ENCODE measurements at regions not wholly inside any gene's neighbourhood (a gene's known extent, or its start where the extent isn't known, plus 50 kb on each side); places are given as distances from the start of the nearest gene placed in this dataset.

DNA sequence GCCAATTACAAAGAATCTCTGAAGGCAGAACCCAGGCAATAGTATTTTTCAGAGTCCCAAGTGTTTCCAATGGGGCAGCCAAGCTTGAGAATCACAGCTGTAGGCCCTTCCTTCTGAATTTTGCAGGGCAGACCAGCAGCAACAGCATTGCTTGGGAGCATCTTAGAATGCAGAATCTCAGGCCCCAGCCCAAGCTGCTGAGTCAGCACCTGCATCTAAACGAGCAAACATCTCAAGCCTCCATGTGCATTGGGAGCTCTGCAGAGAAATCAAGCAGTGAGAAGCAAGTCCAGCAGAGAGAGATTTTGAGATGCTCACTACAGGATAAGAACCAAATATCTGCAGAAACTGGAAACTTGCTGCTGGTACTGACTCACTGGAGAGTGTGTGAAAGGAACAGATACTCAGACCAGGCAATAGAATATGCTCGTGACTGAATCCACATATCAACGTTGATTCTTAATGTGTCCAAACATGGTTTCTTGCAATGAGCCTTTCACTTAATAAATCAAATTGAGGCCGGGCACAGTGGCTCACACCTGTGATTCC is 81.5 kb upstream of the TNFSF11 start:
- no peak overlapping the region for H3K27ac ChIP-seq (ENCODE audit: low read length)
- intact Hi-C loops (cut with micrococcal nuclease; ENCODE audit: unreplicated experiment) (no loop called here), in situ Hi-C loops (cut with HindIII; ENCODE audit: low pct_unique_long_range_greater_than_20kb, low sequenced_read_pairs) (no loop called here)
- H3K36me3 ChIP-seq (ENCODE audit: control insufficient read depth, insufficient read depth, low read length) = no peaks in the 10 kb centered on the region
- no peak for ATAC-seq
- no peaks in the 10 kb centered on the region for H3K9me3 ChIP-seq (ENCODE audit: control insufficient read depth, insufficient read depth, low read depth, low read length)
- no peaks in the 10 kb centered on the region for H3K4me1 ChIP-seq (ENCODE audit: control insufficient read depth, insufficient read depth, low read length)
- no peak for TF ChIP-seq TCF7L2 (IDR thresholded peaks at IDR 0.05; ENCODE audit: low read depth, low read length)
- TF ChIP-seq POLR2AphosphoS5 (IDR thresholded peaks at IDR 0.05; ENCODE audit: low read depth, low read length) = no peak
- TF ChIP-seq, protein P1, sequence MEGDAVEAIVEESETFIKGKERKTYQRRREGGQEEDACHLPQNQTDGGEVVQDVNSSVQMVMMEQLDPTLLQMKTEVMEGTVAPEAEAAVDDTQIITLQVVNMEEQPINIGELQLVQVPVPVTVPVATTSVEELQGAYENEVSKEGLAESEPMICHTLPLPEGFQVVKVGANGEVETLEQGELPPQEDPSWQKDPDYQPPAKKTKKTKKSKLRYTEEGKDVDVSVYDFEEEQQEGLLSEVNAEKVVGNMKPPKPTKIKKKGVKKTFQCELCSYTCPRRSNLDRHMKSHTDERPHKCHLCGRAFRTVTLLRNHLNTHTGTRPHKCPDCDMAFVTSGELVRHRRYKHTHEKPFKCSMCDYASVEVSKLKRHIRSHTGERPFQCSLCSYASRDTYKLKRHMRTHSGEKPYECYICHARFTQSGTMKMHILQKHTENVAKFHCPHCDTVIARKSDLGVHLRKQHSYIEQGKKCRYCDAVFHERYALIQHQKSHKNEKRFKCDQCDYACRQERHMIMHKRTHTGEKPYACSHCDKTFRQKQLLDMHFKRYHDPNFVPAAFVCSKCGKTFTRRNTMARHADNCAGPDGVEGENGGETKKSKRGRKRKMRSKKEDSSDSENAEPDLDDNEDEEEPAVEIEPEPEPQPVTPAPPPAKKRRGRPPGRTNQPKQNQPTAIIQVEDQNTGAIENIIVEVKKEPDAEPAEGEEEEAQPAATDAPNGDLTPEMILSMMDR (IDR thresholded peaks at IDR 0.05) = no peak
- no peaks in the 10 kb centered on the region for H3K27me3 ChIP-seq (ENCODE audit: control insufficient read depth, insufficient read depth, low read length)
- no TSS peak for BruUV-seq (replicated peaks)
- no peak overlapping the region for H3K4me3 ChIP-seq (ENCODE audit: low read depth in 2 of 2, low read length in 2 of 2)
- ChIA-PET CTCF (no interaction called here), POLR2A (no interaction called here)
- no peak for DNase-seq (ENCODE audit: low read depth, low spot score)

DNA sequence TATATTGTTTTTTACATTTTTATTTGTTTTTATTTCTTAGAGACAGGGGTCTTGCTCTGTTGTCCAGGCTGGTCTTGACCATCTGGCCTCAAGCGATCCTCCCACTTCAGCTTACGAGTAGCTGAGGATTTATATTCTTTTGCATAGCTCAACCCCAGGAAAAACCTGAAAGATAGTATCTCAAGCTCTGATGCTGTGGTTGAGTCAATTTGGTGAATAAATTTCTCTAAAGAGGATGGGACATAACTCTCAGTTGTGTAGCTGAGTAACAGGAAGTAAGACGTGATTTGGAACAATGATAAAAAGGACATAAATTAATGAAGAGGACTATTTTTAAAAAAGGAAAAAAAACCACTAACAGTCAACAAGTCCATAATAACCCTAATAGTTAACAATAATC is 79.8 kb upstream of the TNFSF11 start:
- BruUV-seq (replicated peaks) = no TSS peak
- CTCF ChIA-PET = no interaction called here
- Histone ChIP-seq H3K4me3 (ENCODE audit: low read depth in 2 of 2, low read length in 2 of 2) (no peak overlapping the region), H3K4me1 (ENCODE audit: control insufficient read depth, insufficient read depth, low read length) (no peaks in the 10 kb centered on the region), H3K27ac (ENCODE audit: low read length) (no peak overlapping the region), H3K36me3 (ENCODE audit: control insufficient read depth, insufficient read depth, low read length) (no peaks in the 10 kb centered on the region), H3K27me3 (ENCODE audit: control insufficient read depth, insufficient read depth, low read length) (no peaks in the 10 kb centered on the region), H3K9me3 (ENCODE audit: control insufficient read depth, insufficient read depth, low read depth, low read length) (no peaks in the 10 kb centered on the region)
- intact Hi-C loops (cut with micrococcal nuclease; ENCODE audit: unreplicated experiment) = no loop called here
- TF ChIP-seq, protein P2, sequence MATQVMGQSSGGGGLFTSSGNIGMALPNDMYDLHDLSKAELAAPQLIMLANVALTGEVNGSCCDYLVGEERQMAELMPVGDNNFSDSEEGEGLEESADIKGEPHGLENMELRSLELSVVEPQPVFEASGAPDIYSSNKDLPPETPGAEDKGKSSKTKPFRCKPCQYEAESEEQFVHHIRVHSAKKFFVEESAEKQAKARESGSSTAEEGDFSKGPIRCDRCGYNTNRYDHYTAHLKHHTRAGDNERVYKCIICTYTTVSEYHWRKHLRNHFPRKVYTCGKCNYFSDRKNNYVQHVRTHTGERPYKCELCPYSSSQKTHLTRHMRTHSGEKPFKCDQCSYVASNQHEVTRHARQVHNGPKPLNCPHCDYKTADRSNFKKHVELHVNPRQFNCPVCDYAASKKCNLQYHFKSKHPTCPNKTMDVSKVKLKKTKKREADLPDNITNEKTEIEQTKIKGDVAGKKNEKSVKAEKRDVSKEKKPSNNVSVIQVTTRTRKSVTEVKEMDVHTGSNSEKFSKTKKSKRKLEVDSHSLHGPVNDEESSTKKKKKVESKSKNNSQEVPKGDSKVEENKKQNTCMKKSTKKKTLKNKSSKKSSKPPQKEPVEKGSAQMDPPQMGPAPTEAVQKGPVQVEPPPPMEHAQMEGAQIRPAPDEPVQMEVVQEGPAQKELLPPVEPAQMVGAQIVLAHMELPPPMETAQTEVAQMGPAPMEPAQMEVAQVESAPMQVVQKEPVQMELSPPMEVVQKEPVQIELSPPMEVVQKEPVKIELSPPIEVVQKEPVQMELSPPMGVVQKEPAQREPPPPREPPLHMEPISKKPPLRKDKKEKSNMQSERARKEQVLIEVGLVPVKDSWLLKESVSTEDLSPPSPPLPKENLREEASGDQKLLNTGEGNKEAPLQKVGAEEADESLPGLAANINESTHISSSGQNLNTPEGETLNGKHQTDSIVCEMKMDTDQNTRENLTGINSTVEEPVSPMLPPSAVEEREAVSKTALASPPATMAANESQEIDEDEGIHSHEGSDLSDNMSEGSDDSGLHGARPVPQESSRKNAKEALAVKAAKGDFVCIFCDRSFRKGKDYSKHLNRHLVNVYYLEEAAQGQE (IDR thresholded peaks at IDR 0.05; ENCODE audit: insufficient read depth in 1 of 2, low read depth in 2 of 2, low read length in 1 of 2) = no peak
- no peak for TF ChIP-seq SIN3A (IDR thresholded peaks at IDR 0.05; ENCODE audit: borderline replicate concordance, insufficient read depth, low read depth, low read length)
- TF ChIP-seq POLR2AphosphoS5 (IDR thresholded peaks at IDR 0.05; ENCODE audit: low read depth, low read length) = no peak
- TF ChIP-seq, protein P1 (IDR thresholded peaks at IDR 0.05) = no peak
- TF ChIP-seq TCF7L2 (IDR thresholded peaks at IDR 0.05; ENCODE audit: low read depth, low read length) = no peak
- in situ Hi-C loops (cut with HindIII; ENCODE audit: low pct_unique_long_range_greater_than_20kb, low sequenced_read_pairs) = no loop called here
- no peak for DNase-seq (ENCODE audit: low read depth, low spot score)
- no peak for ATAC-seq
- POLR2A ChIA-PET = no interaction called here
